Suppressor macrophage treated with lipopolysaccharide for 4 hours (primary cell): ENCODE measurements at regions not wholly inside any gene's neighbourhood (a gene's known extent, or its start where the extent isn't known, plus 50 kb on each side); places are given as distances from the start of the nearest gene placed in this dataset.

Experiments
- DNase-seq: peaks from one replicate; pipeline ENCODE4 v3.0.0-alpha.2; 2020

GRCh38 chr13:85445534-85445933, 353.7 kb downstream of the SLITRK6 start:
- DNase-seq: no peak

DNA sequence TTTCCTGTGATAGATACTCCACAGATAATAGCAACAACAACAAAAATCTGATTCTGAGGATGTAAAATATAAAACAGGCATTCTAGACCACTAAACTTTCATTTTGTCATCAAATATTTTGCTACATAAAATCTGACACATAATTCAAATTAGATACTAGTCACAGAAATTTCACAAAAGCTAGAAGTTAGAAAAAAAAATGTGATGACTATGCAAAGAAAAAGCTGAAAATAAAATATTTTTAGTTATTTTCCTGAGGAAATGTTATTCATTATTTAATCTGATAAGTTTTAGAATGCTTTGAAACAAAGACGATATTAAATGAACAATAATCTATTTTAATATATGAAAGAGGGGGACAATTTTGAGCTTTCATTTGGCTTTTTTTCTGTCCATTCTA, 357.2 kb downstream of the SLITRK6 start:
- DNase-seq: no peak

DNA sequence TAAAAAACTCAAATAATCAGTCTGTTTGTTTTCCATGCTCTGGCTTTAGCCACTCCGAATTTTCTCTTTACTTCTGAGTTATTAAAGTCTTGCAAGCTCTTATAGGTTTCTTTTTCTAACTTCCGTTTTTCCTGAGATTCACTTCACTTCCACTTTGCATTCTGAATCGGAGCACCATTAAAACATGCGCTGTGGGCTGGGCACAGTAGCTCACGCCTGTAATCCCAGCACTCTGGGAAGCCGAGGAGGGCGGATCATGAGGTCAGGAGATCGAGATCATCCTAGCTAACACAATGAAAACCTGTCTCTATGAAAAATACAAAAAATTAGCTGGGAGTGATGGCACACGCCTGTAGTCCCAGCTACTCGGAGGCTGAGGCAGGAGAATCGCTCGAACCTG, 357.9 kb downstream of the SLITRK6 start:
- DNase-seq: no peak

- DNase-seq: no peak
Observed at GRCh38 chr13:85436029-85436428, 363.2 kb downstream of the SLITRK6 start.

GRCh38 chr13:85434927-85435326, 364.3 kb downstream of the SLITRK6 start:
- DNase-seq: no peak

GRCh38 chr13:85432881-85433280, 366.3 kb downstream of the SLITRK6 start:
- no peak for DNase-seq

DNA sequence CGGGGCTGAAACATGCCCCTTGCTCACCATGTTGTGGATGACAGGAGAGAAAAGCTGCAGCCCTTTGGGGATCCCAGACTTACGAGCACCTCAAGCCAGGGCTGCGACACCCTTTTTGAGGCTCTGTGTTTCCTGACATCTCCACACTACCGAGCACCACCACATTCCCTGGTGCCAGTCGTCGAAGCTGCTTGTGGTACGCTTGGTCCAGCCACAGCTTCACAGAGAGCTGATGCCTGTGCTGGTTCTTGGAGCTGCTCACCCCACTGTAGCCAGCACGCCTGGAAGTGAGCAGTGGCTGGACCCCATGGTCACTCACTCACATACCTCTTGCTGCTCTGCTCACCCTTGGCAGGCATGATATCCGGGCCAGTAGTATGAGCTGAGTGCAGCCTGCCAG, 367.5 kb downstream of the SLITRK6 start:
- no peak for DNase-seq

DNA sequence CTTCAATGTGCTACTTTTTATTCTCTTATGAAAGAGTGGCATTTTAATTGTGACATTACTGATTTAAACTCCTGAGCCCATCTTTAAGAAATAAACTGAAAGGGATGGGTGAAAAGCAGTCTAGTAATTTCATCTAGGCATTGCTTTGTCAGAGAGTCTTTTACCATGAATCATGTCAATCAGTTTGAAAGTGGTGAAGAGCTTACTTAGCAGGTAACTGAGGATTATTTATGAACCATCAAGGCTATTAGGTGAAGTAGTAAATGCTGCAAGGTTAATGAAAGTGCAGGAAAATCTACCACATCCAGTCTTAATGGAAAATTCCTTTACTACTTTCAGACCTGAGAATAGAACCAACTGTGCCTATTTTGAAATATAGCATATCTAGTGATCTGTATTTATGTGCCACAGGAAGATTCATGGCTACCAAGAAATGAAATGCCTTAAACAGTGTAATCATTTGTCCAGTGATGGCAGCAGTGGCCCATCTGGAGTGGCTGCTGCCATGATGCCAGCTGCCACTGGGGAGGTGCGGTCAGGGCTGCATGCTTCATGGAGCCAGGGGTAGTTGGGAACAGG, 368.9 kb downstream of the SLITRK6 start:
- no peak for DNase-seq

DNA sequence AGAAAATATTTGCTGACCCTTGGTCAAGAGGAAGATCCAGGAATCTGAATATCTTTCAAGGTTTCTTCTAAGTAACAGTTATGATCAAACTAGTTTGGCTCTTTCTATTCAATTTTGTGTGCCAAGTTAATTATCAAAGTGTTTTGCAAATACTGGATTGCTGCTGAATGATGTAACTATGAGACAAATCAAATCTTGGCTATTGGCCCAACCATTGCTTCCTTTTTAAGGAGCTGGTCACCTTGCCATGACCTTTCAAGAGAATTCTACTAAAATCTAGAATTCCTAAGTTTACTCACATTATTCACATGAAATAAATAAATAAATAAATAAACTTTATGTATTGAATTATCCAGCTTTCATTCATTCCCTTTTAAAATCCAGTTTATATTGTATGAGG, 371.8 kb downstream of the SLITRK6 start:
- no peak for DNase-seq

DNA sequence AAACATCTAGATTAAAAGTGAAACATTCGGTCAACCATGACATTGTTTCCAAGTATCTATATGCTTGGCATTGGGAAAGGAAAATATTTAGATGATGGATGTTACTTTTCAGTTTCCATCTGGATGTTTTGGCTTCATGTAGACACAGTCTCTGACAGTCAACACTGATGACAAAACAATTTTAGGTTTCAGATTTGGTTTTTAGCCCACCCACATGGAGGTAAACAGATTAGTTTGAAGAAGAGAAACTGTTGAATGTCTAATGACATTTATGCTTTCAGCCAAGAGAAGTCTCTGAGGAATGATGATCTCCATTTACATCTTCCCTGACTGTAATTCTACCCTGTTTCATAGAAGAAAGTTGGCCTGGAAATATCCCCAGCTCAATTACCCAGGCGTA, 379.1 kb downstream of the SLITRK6 start:
- DNase-seq: no peak

DNA sequence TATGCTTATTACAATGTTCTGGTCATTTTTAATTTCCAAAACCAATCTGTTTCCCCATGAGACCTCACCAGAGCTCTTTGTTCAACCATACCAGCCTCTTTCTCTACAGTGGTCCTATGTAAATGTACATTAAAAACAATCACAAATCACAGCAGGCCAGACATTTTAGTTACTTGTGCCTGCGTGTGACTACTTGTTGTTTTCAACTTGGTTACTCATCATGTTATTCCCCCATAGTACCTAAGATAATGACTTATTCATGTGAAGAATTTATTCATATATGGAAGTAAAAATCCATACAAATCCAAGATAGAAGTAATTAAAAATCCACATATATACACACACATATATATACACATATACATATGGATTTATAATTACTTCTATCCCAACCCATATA, 379.6 kb downstream of the SLITRK6 start:
- no peak for DNase-seq

DNA sequence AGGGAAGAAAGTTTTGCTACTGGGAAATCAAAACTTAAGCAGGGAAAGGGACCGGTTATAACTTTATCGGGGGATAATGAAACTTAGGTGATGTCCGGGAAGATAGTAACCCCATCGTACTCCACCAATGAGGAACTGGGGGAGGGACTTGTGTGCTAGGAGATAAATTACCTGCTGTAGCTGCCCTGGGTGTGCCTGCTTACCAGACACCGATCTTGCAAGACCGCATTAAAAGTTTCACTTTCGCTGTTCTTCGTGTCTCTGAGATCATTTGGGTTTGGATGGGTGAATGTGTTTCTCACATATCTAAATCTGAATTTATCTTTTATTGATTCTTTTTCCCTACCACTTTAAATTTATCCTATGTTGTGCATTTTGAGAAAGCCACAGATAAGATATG, 381.4 kb downstream of the SLITRK6 start:
- DNase-seq: no peak

GRCh38 chr13:85413664-85414063, 385.6 kb downstream of the SLITRK6 start:
- DNase-seq: no peak

DNA sequence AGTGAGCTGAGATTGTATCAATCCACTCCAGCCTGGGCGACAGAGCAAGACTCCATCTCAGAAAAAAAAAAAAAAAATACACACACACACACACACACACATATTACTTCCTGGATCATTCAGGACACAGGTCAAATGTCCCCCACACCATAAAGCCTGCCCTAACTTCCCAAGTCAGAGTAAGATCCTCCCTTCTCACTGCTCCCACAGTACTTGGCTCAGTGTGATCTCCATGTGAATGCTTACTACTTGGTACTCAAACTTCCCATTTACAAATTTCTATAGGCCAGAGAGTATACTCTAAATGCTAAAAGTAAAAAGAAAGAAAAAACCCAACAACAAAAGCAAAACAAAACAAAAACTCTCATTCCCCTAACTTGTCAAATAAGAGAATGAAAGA, 386.8 kb downstream of the SLITRK6 start:
- DNase-seq: no peak

DNA sequence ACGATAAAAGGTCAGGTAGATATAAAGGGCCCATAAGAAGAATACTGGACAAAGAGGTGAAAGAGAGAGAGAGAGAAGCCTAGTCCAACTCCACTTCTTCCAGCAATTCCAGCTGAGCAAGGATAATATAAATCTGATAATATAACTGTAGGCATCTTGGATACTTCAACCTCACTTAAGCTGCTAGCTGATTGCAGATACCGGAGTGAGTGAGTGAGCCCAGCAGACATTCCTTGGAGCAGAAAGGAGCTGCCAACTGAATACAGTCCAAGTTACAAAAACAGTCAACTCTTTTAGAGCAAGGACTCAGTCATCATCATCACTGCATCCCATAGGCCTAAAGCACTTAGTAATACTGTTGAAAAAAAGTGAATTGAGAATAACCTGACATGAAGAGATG, 387.6 kb downstream of the SLITRK6 start:
- no peak for DNase-seq

- DNase-seq: no peak
Observed at GRCh38 chr13:85408415-85408814, 390.8 kb downstream of the SLITRK6 start.

- DNase-seq: no peak
Observed at GRCh38 chr13:85406269-85406975, 392.8 kb downstream of the SLITRK6 start.

- no peak for DNase-seq
Observed at GRCh38 chr13:85405316-85405897, 393.8 kb downstream of the SLITRK6 start.

DNA sequence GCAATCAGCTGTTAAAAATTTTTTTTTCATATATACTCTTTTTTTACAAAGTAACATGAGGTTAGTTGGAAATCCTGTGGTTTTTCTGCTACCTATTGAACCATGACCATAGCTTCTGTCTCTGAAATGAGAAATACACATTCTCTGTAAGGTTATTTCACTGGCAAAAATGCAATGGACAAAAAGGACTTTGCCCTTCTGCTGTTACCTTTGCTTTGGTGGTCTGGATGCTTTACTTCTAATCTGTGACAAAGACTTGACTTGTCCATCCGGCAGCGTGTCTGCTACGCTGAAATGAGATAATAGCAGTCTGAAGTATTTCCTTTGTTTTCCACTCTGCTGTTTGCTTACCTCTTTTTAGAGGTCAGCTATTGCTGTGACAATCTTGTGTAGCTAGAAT, 412.8 kb downstream of the SLITRK6 start:
- DNase-seq: no peak

DNA sequence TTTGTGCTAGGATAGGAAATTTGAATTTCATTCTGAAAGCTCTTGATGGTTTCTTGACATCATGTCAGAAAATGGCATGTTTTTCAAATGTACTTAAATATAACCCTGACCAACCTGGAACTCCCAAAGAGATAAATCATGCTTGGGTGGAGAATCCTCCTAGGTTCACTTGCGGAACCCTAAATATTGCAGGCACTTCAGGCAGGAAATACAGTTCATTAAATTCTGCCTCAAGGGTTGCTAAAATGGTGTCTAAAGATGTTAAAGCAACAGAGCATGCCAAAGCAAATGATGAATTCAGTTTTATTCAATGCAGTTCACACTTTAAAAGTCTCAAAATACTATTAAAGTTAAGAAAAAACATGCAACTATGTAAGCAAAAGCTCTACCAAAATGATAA, 415.9 kb downstream of the SLITRK6 start:
- DNase-seq: no peak

GRCh38 chr13:85381082-85381481, 418.1 kb downstream of the SLITRK6 start:
- DNase-seq: no peak

DNA sequence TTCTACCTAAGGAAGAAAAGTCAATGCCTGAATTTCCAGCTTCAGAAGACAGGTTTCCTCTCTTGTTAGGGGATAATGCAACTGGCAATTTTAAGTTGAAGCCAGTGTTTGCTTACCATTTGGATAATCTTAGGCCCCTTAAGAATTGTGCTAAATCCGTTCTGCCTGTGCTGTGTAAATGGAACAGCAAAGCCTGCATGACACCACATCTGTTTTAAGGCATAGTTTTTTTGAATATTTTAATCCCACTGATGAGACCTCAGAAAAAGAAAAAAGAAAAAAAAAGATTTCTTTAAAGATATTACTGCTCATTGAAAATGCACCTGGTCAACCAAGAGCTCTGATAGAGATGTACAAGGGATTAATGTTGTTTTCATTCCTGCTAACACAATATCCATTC, 419.2 kb downstream of the SLITRK6 start:
- no peak for DNase-seq

DNA sequence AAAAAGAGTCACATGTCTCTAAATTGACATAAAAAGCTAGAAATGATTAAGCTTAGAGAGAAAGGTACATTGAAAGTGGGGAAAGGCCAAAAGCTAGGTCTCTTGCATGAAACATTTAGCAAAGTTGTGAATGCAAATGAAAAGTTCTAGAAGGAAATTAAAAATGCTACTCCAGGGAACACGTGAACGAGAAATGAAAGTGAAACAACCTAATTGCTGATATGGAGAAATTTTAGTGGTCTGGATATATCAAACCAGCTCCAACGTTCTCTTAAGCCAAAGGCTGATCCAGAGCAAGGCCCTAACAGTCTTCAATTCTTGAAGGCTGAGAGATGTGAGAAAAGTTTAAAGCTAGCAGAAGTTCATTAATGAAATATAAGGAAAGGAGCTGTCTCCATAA, 419.8 kb downstream of the SLITRK6 start:
- DNase-seq: no peak

- no peak for DNase-seq
Observed at GRCh38 chr13:85377783-85378182, 421.4 kb downstream of the SLITRK6 start.

- no peak for DNase-seq
Observed at GRCh38 chr13:85373322-85373721, 425.9 kb downstream of the SLITRK6 start.
